Adrenal gland (tissue), 9 donors: ENCODE measurements at regions not wholly inside any gene's neighbourhood (a gene's known extent, or its start where the extent isn't known, plus 50 kb on each side); places are given as distances from the start of the nearest gene placed in this dataset.

ENCODE experiments used
- DNase-seq, 7 donors: peaks; one replicate each; pipeline ENCODE4 v3.0.0-alpha.2; 2019 to 2020
- H3K27ac ChIP-seq, 5 donors: fragments of 200-600 bp; sonication (generic) in 4 of 5; 1 replicate in 3 of 5; 2 replicates in 2 of 5; pipeline versions ENCODE4 v1.5.1 to v1.8.0; 2016 to 2020; ENCODE audit warnings: mild to moderate bottlenecking in 1 of 5
- H3K27me3 ChIP-seq: fragments of 200-600 bp; 2 replicates; pipeline ENCODE4 v1.8.0; 2021
- H3K36me3 ChIP-seq, 2 donors: fragments of 200-600 bp; replicated peaks in 1 of 2; 1 replicate in 1 of 2; 2 replicates in 1 of 2; pipeline versions ENCODE4 v1.5.1 to v1.8.0; 2018 to 2022
- H3K4me1 ChIP-seq, 2 donors: fragments of 200-600 bp; replicated peaks in 1 of 2; 1 replicate in 1 of 2; 2 replicates in 1 of 2; pipeline versions ENCODE4 v1.5.1 to v1.8.0; 2018 to 2021
- H3K4me3 ChIP-seq, 4 donors: fragments of 200-600 bp; sonication (generic) in 3 of 4; one replicate each; pipeline ENCODE4 v1.5.1; 2016 to 2018
- H3K9me3 ChIP-seq, 3 donors: fragments of 200-600 bp; sonication (generic) in 1 of 3; replicated peaks in 1 of 3; 1 replicate in 2 of 3; 2 replicates in 1 of 3; pipeline versions ENCODE4 v1.5.1 to v1.8.0; 2016 to 2021
- POLR2A ChIP-seq, 2 donors: fragments of 450-650 bp; IDR thresholded peaks; one replicate each; pipeline ENCODE4 v1.6.1; 2017; ENCODE audit warnings: antibody characterized with exemption in 2 of 2, mild to moderate bottlenecking in 2 of 2, moderate library complexity in 1 of 2
- WGBS, 4 donors: extraction: QIAGEN DNeasy Blood & Tissue Kit in 2 of 4; methylation state at CpG; one replicate each; pipeline versions ENCODE4 v1.1.5 to v1.1.7; 2013 to 2017; 5-methylcytosine and 5-hydroxymethylcytosine counted together
- intact Hi-C, 2 donors: fragments of 100-400 bp; cut with DNase I; formaldehyde crosslinking; loops; one replicate each; pipeline versions ENCODE4 v1.14.1 to v1.15.0; 2022 to 2023
- TF ChIP-seq, protein P1 (sequence below), 6 experiments: fragments of 450-650 bp in 4 of 6; fragments of 200-600 bp in 2 of 6; sonication (generic) in 1 of 6; IDR thresholded peaks; 1 replicate in 5 of 6; 2 replicates in 1 of 6; pipeline versions ENCODE4 v1.5.1 to v1.8.0; 2016 to 2021; ENCODE audit warnings: antibody characterized with exemption in 6 of 6, mild to moderate bottlenecking in 2 of 6, moderate library complexity in 1 of 6
- donor health status: healthy with polysubstance abuse.
- donor health status: Bipolar disorder and iron deficiency.
- donor health status: DM: yes; HTN: yes; CAD: no.
- donor health status: DM: no; HTN: no; CAD: no.
- donor health status: DM: no; HTN: no; CAD: no.

- intact Hi-C loops, result no loop called here
- H3K4me3 ChIP-seq, result no peak overlapping the region
- no peak for DNase-seq
- H3K36me3 ChIP-seq, result no peaks in the 10 kb centered on the region
- TF ChIP-seq POLR2A (IDR thresholded peaks at IDR 0.05), result no peak
- TF ChIP-seq, protein P1, sequence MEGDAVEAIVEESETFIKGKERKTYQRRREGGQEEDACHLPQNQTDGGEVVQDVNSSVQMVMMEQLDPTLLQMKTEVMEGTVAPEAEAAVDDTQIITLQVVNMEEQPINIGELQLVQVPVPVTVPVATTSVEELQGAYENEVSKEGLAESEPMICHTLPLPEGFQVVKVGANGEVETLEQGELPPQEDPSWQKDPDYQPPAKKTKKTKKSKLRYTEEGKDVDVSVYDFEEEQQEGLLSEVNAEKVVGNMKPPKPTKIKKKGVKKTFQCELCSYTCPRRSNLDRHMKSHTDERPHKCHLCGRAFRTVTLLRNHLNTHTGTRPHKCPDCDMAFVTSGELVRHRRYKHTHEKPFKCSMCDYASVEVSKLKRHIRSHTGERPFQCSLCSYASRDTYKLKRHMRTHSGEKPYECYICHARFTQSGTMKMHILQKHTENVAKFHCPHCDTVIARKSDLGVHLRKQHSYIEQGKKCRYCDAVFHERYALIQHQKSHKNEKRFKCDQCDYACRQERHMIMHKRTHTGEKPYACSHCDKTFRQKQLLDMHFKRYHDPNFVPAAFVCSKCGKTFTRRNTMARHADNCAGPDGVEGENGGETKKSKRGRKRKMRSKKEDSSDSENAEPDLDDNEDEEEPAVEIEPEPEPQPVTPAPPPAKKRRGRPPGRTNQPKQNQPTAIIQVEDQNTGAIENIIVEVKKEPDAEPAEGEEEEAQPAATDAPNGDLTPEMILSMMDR (IDR thresholded peaks at IDR 0.05), result no peak
- no peaks in the 10 kb centered on the region for H3K9me3 ChIP-seq
- H3K27ac ChIP-seq, result no peak overlapping the region
- no peaks in the 10 kb centered on the region for H3K4me1 ChIP-seq
- H3K27me3 ChIP-seq, result no peaks in the 10 kb centered on the region
- WGBS, 4 donors, result 44 to 59% (median 52%) methylated on average over 8 to 9 of the region's 9 CpGs
These were observed 119.7 kb upstream of the CD82 start for GRCh38 chr11:44445500-44446365.

DNA sequence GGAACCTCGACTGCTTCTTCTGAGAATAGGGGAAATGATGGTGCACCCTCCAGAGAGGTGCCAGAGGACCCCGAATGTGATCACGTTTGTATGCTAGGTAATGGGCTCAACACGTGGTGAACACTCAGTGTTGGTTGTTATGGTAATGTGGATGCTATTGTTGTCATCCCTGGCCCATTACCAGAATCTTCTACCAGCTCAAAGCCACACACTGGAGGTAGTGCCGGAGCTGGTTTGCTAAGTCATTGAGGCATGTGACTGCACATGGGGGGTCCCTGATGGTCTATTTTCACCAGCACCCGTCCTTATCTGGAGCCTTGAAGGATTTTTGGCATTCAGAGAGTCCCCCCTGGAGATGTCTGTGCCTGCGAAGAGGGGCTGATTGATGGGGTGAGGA lies 119.1 kb upstream of the CD82 start:
- no peak overlapping the region for H3K4me3 ChIP-seq
- DNase-seq, result no peak
- no peaks in the 10 kb centered on the region for H3K36me3 ChIP-seq
- 40 to 54% (median 48%) methylated on average over 3 to 7 of the region's 7 CpGs for WGBS, 4 donors
- no peak for TF ChIP-seq POLR2A (IDR thresholded peaks at IDR 0.05)
- TF ChIP-seq, protein P1 (IDR thresholded peaks at IDR 0.05), result no peak
- H3K9me3 ChIP-seq, result no peaks in the 10 kb centered on the region
- no peak overlapping the region for H3K27ac ChIP-seq
- H3K27me3 ChIP-seq, result no peaks in the 10 kb centered on the region
- intact Hi-C loops, result no loop called here
- H3K4me1 ChIP-seq, result no peaks in the 10 kb centered on the region

GRCh38 chr11:44446996-44447771 lies 118.3 kb upstream of the CD82 start:
- no peak overlapping the region for H3K4me3 ChIP-seq
- no peak for DNase-seq

More at GRCh38 chr11:44446996-44447771, 118.3 kb upstream of the CD82 start:
- Histone ChIP-seq H3K27me3 (no peaks in the 10 kb centered on the region), H3K9me3 (no peaks in the 10 kb centered on the region), H3K36me3 (no peaks in the 10 kb centered on the region), H3K4me1 (no peaks in the 10 kb centered on the region), H3K27ac (no peak overlapping the region)
- WGBS, 4 donors, result 59 to 77% (median 70%) methylated on average over 8 to 9 of the region's 9 CpGs
- TF ChIP-seq POLR2A (IDR thresholded peaks at IDR 0.05), result no peak
- TF ChIP-seq, protein P1 (IDR thresholded peaks at IDR 0.05), result no peak
- intact Hi-C loops, result no loop called here
